Fibroblast of upper back skin (primary cell): ENCODE measurements at regions not wholly inside any gene's neighbourhood (a gene's known extent, or its start where the extent isn't known, plus 50 kb on each side); places are given as distances from the start of the nearest gene placed in this dataset.
"Not testable (repeated sequence)": the region's sequence is repeated elsewhere in the genome, so short reads cannot be mapped to it uniquely, and the experiment has no call there.

ENCODE experiments used
- DNase-seq: peaks from one replicate; pipeline ENCODE4 v3.0.0-alpha.2; 2013

- no peak for DNase-seq
Observed at GRCh38 chr2:7146151-7146550, 228.9 kb downstream of the RNF144A start.

- no peak for DNase-seq
Observed at GRCh38 chr2:7154656-7155055, 237.4 kb downstream of the RNF144A start.

- peak; percentile 1 for DNase-seq
Observed at GRCh38 chr2:7161501-7161900, 244.3 kb downstream of the RNF144A start.

- peak; percentile 46 for DNase-seq
Observed at GRCh38 chr2:7165736-7166135, 248.5 kb downstream of the RNF144A start.

GRCh38 chr2:7167801-7168411 is 250.7 kb downstream of the RNF144A start:
- DNase-seq, result no peak

GRCh38 chr2:7169593-7169992 is 252.4 kb downstream of the RNF144A start:
- no peak for DNase-seq

- not testable (repeated sequence) for DNase-seq
Observed at GRCh38 chr2:7178996-7179395, 261.8 kb downstream of the RNF144A start.

- peak; percentile 78 for DNase-seq
Observed at GRCh38 chr2:7180638-7181370, 263.6 kb downstream of the RNF144A start.

GRCh38 chr2:7182525-7182924 is 265.3 kb downstream of the RNF144A start:
- no peak for DNase-seq

GRCh38 chr2:7189106-7189505 is 271.9 kb downstream of the RNF144A start:
- DNase-seq, result no peak

GRCh38 chr2:7190587-7191324 is 273.5 kb downstream of the RNF144A start:
- DNase-seq, result peak; percentile 66

- peak; percentile 99 for DNase-seq
Observed at GRCh38 chr2:7191932-7192331, 274.7 kb downstream of the RNF144A start.

- DNase-seq, result no peak
Observed at GRCh38 chr2:7193457-7193856, 276.2 kb downstream of the RNF144A start.

GRCh38 chr2:7194950-7195349 is 277.7 kb downstream of the RNF144A start:
- DNase-seq, result no peak

- DNase-seq, result no peak
Observed at GRCh38 chr2:7196883-7197282, 279.7 kb downstream of the RNF144A start.

GRCh38 chr2:7201851-7202250 is 284.6 kb downstream of the RNF144A start:
- DNase-seq, result no peak

GRCh38 chr2:7203056-7203467 is 285.9 kb downstream of the RNF144A start:
- DNase-seq, result peak; percentile 82

- DNase-seq, result no peak
Observed at GRCh38 chr2:7205151-7205830, 288.1 kb downstream of the RNF144A start.

- DNase-seq, result no peak
Observed at GRCh38 chr2:7206111-7206810, 289.0 kb downstream of the RNF144A start.

- peak; percentile 16 for DNase-seq
Observed at GRCh38 chr2:7207631-7208030, 290.4 kb downstream of the RNF144A start.

GRCh38 chr2:7209757-7210555 is 292.7 kb downstream of the RNF144A start:
- DNase-seq, result peak; percentile 95

- peak; percentile 65 for DNase-seq
Observed at GRCh38 chr2:7210712-7211111, 293.5 kb downstream of the RNF144A start.
